ENCODE measurements at regions not wholly inside any gene's neighbourhood (a gene's known extent, or its start where the extent isn't known, plus 50 kb on each side); places are given as distances from the start of the nearest gene placed in this dataset.

GRCh38 chr1:164163289-164163849 lies 395.6 kb upstream of the PBX1 start:
- no peak for TF ChIP-seq CTCF (IDR thresholded peaks at IDR 0.05)
- no peak for TF ChIP-seq POLR2A (IDR thresholded peaks at IDR 0.05)
